ENCODE measurements at regions not wholly inside any gene's neighbourhood (a gene's known extent, or its start where the extent isn't known, plus 50 kb on each side); places are given as distances from the start of the nearest gene placed in this dataset.
A peak's percentile ranks its signal among the peaks of the same experiment; 100 is the strongest.

- no peak for FAIRE-seq
- H3K4me1 ChIP-seq (replicated peaks in 1 of 2; ENCODE audit: control insufficient read depth in 2 of 2, insufficient read depth in 2 of 2, low read length in 2 of 2) = no peaks in the 10 kb centered on the region
- H3K36me3 ChIP-seq (ENCODE audit: control insufficient read depth, insufficient read depth, low read length) = no peaks in the 10 kb centered on the region
- no peak for ATAC-seq
- ChIA-PET POLR2A (no interaction called here), CTCF (ENCODE audit: low intra/inter-chr PET ratio) (no interaction called here)
- H3K79me2 ChIP-seq (ENCODE audit: control insufficient read depth, insufficient read depth, low read length) = no peaks in the 10 kb centered on the region
- H3K27ac ChIP-seq (ENCODE audit: extremely low read depth, low read depth, low read length) = no peak overlapping the region
- intact Hi-C loops (cut with micrococcal nuclease) (no loop called here), in situ Hi-C loops (cut with MboI) (no loop called here)
- H3K27me3 ChIP-seq (ENCODE audit: control insufficient read depth in 2 of 2, insufficient read depth in 2 of 2, low read length in 2 of 2) = no peaks in the 10 kb centered on the region
- DNase-seq (ENCODE audit: extremely low read depth in 1 of 4, low spot score in 3 of 4) = no peak
- WGBS (ENCODE audit: insufficient coverage, low coverage, missing lambda C conversion rate) = 0% methylated on average over 1 of the region's 1 CpG
- H3K9me3 ChIP-seq (replicated peaks; ENCODE audit: control insufficient read depth, insufficient read depth, low read depth, low read length) = no peaks in the 10 kb centered on the region
- TF ChIP-seq CEBPG (CRISPR knock-in tag; IDR thresholded peaks at IDR 0.05) (no peak), CEBPG (tag; conservative IDR thresholded peaks at IDR 0.05 in 1 of 2, IDR thresholded peaks at IDR 0.05 in 1 of 2) (no peak), MEF2D (tag; conservative IDR thresholded peaks at IDR 0.05; ENCODE audit: low read depth) (peak; percentile 74)
- H3K9ac ChIP-seq (ENCODE audit: insufficient read depth in 1 of 2, low read depth in 2 of 2, low read length in 2 of 2) = no peak overlapping the region
- no peak overlapping the region for H2AFZ ChIP-seq (ENCODE audit: low read depth, low read length)
- H4K20me1 ChIP-seq (replicated peaks; ENCODE audit: control insufficient read depth, insufficient read depth, low read length) = no peaks in the 10 kb centered on the region
- H3K9me1 ChIP-seq (ENCODE audit: control insufficient read depth, insufficient read depth, low read length) = no peaks in the 10 kb centered on the region
- H3K4me2 ChIP-seq (ENCODE audit: insufficient read depth, low read length) = no peak overlapping the region
- H3K4me3 ChIP-seq = no peak overlapping the region
- no TSS peak for BruUV-seq (replicated peaks)
These were observed 504.8 kb downstream of the JRKL start for GRCh38 chr11:96894587-96894986.

- in situ Hi-C loops (cut with MboI) (no loop called here), intact Hi-C loops (cut with micrococcal nuclease) (no loop called here)
- no peak overlapping the region for H3K27ac ChIP-seq (ENCODE audit: extremely low read depth, low read depth, low read length)
- no peak overlapping the region for H3K4me3 ChIP-seq
- TF ChIP-seq CBFA2T3 (IDR thresholded peaks at IDR 0.05) (no peak), RBM25 (IDR thresholded peaks at IDR 0.05; ENCODE audit: low read depth, low read length, severe bottlenecking) (peak; percentile 93), ZNF584 (CRISPR knock-in tag; IDR thresholded peaks at IDR 0.05; ENCODE audit: low read depth) (no peak), ETS2 (tag; IDR thresholded peaks at IDR 0.05; ENCODE audit: borderline replicate concordance, poor library complexity, severe bottlenecking) (no peak)
- CTCF ChIA-PET (ENCODE audit: low intra/inter-chr PET ratio) = no interaction called here
- no peak for FAIRE-seq
- H3K4me1 ChIP-seq (replicated peaks in 1 of 2; ENCODE audit: control insufficient read depth in 2 of 2, insufficient read depth in 2 of 2, low read length in 2 of 2) = no peaks in the 10 kb centered on the region
- no peak for ATAC-seq
- no peaks in the 10 kb centered on the region for H4K20me1 ChIP-seq (replicated peaks; ENCODE audit: control insufficient read depth, insufficient read depth, low read length)
- H3K79me2 ChIP-seq (ENCODE audit: control insufficient read depth, insufficient read depth, low read length) = no peaks in the 10 kb centered on the region
- H3K9me1 ChIP-seq (ENCODE audit: control insufficient read depth, insufficient read depth, low read length) = no peaks in the 10 kb centered on the region
- WGBS (ENCODE audit: insufficient coverage, low coverage, missing lambda C conversion rate) = 7% methylated on average over 5 of the region's 5 CpGs
- DNase-seq (ENCODE audit: extremely low read depth in 1 of 4, low spot score in 3 of 4) = no peak
- no TSS peak for BruUV-seq (replicated peaks)
- no peak overlapping the region for H3K4me2 ChIP-seq (ENCODE audit: insufficient read depth, low read length)
- no peak overlapping the region for H2AFZ ChIP-seq (ENCODE audit: low read depth, low read length)
- no peak overlapping the region for H3K9ac ChIP-seq (ENCODE audit: insufficient read depth in 1 of 2, low read depth in 2 of 2, low read length in 2 of 2)
- H3K27me3 ChIP-seq (ENCODE audit: control insufficient read depth in 2 of 2, insufficient read depth in 2 of 2, low read length in 2 of 2) = no peaks in the 10 kb centered on the region
- no peaks in the 10 kb centered on the region for H3K36me3 ChIP-seq (ENCODE audit: control insufficient read depth, insufficient read depth, low read length)
- POLR2A ChIA-PET = no interaction called here
- no peaks in the 10 kb centered on the region for H3K9me3 ChIP-seq (replicated peaks; ENCODE audit: control insufficient read depth, insufficient read depth, low read depth, low read length)
These were observed 510.2 kb downstream of the JRKL start for GRCh38 chr11:96899971-96900370.

All from K562 (cell line).